ENCODE measurements at regions not wholly inside any gene's neighbourhood (a gene's known extent, or its start where the extent isn't known, plus 50 kb on each side); places are given as distances from the start of the nearest gene placed in this dataset.

- H3K4me2 ChIP-seq (ENCODE audit: low read length, poor library complexity, severe bottlenecking): no peak overlapping the region
- H3K4me3 ChIP-seq (ENCODE audit: insufficient read depth in 1 of 2, low read depth in 1 of 2, low read length in 2 of 2): peak overlapping the region in 1 of 2 experiments; percentile 46
- no peak overlapping the region for H2AFZ ChIP-seq (ENCODE audit: low read depth, low read length)
- H3K14ac ChIP-seq (ENCODE audit: low read length in 2 of 2): no peak overlapping the region
- no peak overlapping the region for H2BK120ac ChIP-seq (ENCODE audit: low read depth, low read length)
- H3K23ac ChIP-seq (ENCODE audit: low read length in 2 of 2): no peak overlapping the region
- 77% methylated on average over 19 of the region's 24 CpGs for WGBS
- no peak overlapping the region for H2BK15ac ChIP-seq (ENCODE audit: low read depth, poor library complexity, severe bottlenecking)
- H3K9me3 ChIP-seq (ENCODE audit: control insufficient read depth, low read length): no peaks in the 10 kb centered on the region
- no peaks in the 10 kb centered on the region for H3K36me3 ChIP-seq (ENCODE audit: control insufficient read depth in 1 of 2, insufficient read depth in 2 of 2, low read depth in 1 of 2, low read length in 2 of 2)
- H3K27me3 ChIP-seq (ENCODE audit: control insufficient read depth in 1 of 2, insufficient read depth in 1 of 2, low read length in 2 of 2): no peaks in the 10 kb centered on the region
- no peak overlapping the region for H4K91ac ChIP-seq (ENCODE audit: low read length)
- H3K18ac ChIP-seq (ENCODE audit: low read depth in 1 of 2, low read length in 2 of 2): no peak overlapping the region
- no peak overlapping the region for H2BK12ac ChIP-seq (ENCODE audit: low read length in 2 of 2)
- H3K79me1 ChIP-seq (replicated peaks; ENCODE audit: low read length, poor library complexity, severe bottlenecking): no peaks in the 10 kb centered on the region
- H3K27ac ChIP-seq (ENCODE audit: low read length, poor library complexity, severe bottlenecking): no peak overlapping the region
- no peak overlapping the region for H2BK5ac ChIP-seq (ENCODE audit: low read depth, low read length, poor library complexity, severe bottlenecking)
- peaks cover 17% of the 10 kb centered on the region for H3K4me1 ChIP-seq (ENCODE audit: control insufficient read depth, insufficient read depth, low read depth, low read length)
- no peak overlapping the region for H3K4ac ChIP-seq (ENCODE audit: low read depth in 1 of 2, low read length in 2 of 2)
- H3K9ac ChIP-seq (ENCODE audit: low read length): peak overlapping the region; percentile 69
- no peak overlapping the region for H4K8ac ChIP-seq (ENCODE audit: low read length)
- DNase-seq: no peak
- no peak overlapping the region for H2AK5ac ChIP-seq (ENCODE audit: low read length, severe bottlenecking)
These were observed 73.2 kb upstream of the SHH start for GRCh38 chr7:155885167-155886155.

GRCh38 chr7:155884225-155885166 is 72.2 kb upstream of the SHH start:
- no peak for DNase-seq
- Histone ChIP-seq H3K79me1 (replicated peaks; ENCODE audit: low read length, poor library complexity, severe bottlenecking) (no peaks in the 10 kb centered on the region), H2BK5ac (ENCODE audit: low read depth, low read length, poor library complexity, severe bottlenecking) (no peak overlapping the region), H3K9ac (ENCODE audit: low read length) (no peak overlapping the region), H3K9me3 (ENCODE audit: control insufficient read depth, low read length) (no peaks in the 10 kb centered on the region), H3K14ac (ENCODE audit: low read length in 2 of 2) (no peak overlapping the region), H2BK15ac (ENCODE audit: low read depth, poor library complexity, severe bottlenecking) (no peak overlapping the region), H3K36me3 (ENCODE audit: control insufficient read depth in 1 of 2, insufficient read depth in 2 of 2, low read depth in 1 of 2, low read length in 2 of 2) (no peaks in the 10 kb centered on the region), H3K27ac (ENCODE audit: low read length, poor library complexity, severe bottlenecking) (no peak overlapping the region), H2AK5ac (ENCODE audit: low read length, severe bottlenecking) (peak overlapping the region; percentile 30), H4K8ac (ENCODE audit: low read length) (no peak overlapping the region), H3K4me1 (ENCODE audit: control insufficient read depth, insufficient read depth, low read depth, low read length) (peaks cover 17% of the 10 kb centered on the region), H3K18ac (ENCODE audit: low read depth in 1 of 2, low read length in 2 of 2) (no peak overlapping the region), H2BK120ac (ENCODE audit: low read depth, low read length) (no peak overlapping the region), H2BK12ac (ENCODE audit: low read length in 2 of 2) (no peak overlapping the region), H3K4me2 (ENCODE audit: low read length, poor library complexity, severe bottlenecking) (no peak overlapping the region), H4K91ac (ENCODE audit: low read length) (no peak overlapping the region), H3K27me3 (ENCODE audit: control insufficient read depth in 1 of 2, insufficient read depth in 1 of 2, low read length in 2 of 2) (no peaks in the 10 kb centered on the region), H3K4me3 (ENCODE audit: insufficient read depth in 1 of 2, low read depth in 1 of 2, low read length in 2 of 2) (no peak overlapping the region), H2AFZ (ENCODE audit: low read depth, low read length) (no peak overlapping the region), H3K4ac (ENCODE audit: low read depth in 1 of 2, low read length in 2 of 2) (no peak overlapping the region), H3K23ac (ENCODE audit: low read length in 2 of 2) (no peak overlapping the region)
- 85% methylated on average over 24 of the region's 24 CpGs for WGBS

- Histone ChIP-seq H3K27me3 (ENCODE audit: control insufficient read depth in 1 of 2, insufficient read depth in 1 of 2, low read length in 2 of 2) (no peaks in the 10 kb centered on the region), H2BK12ac (ENCODE audit: low read length in 2 of 2) (no peak overlapping the region), H4K91ac (ENCODE audit: low read length) (no peak overlapping the region), H2BK5ac (ENCODE audit: low read depth, low read length, poor library complexity, severe bottlenecking) (no peak overlapping the region), H3K14ac (ENCODE audit: low read length in 2 of 2) (no peak overlapping the region), H3K9me3 (ENCODE audit: control insufficient read depth, low read length) (no peaks in the 10 kb centered on the region), H3K27ac (ENCODE audit: low read length, poor library complexity, severe bottlenecking) (no peak overlapping the region), H3K4me3 (ENCODE audit: insufficient read depth in 1 of 2, low read depth in 1 of 2, low read length in 2 of 2) (no peak overlapping the region), H3K9ac (ENCODE audit: low read length) (no peak overlapping the region), H3K23ac (ENCODE audit: low read length in 2 of 2) (no peak overlapping the region), H4K8ac (ENCODE audit: low read length) (no peak overlapping the region), H3K36me3 (ENCODE audit: control insufficient read depth in 1 of 2, insufficient read depth in 2 of 2, low read depth in 1 of 2, low read length in 2 of 2) (no peaks in the 10 kb centered on the region), H2BK15ac (ENCODE audit: low read depth, poor library complexity, severe bottlenecking) (no peak overlapping the region), H3K4me1 (ENCODE audit: control insufficient read depth, insufficient read depth, low read depth, low read length) (peaks cover 17% of the 10 kb centered on the region), H2AK5ac (ENCODE audit: low read length, severe bottlenecking) (no peak overlapping the region), H2AFZ (ENCODE audit: low read depth, low read length) (no peak overlapping the region), H3K4ac (ENCODE audit: low read depth in 1 of 2, low read length in 2 of 2) (no peak overlapping the region), H2BK120ac (ENCODE audit: low read depth, low read length) (no peak overlapping the region), H3K18ac (ENCODE audit: low read depth in 1 of 2, low read length in 2 of 2) (no peak overlapping the region), H3K79me1 (replicated peaks; ENCODE audit: low read length, poor library complexity, severe bottlenecking) (no peaks in the 10 kb centered on the region), H3K4me2 (ENCODE audit: low read length, poor library complexity, severe bottlenecking) (no peak overlapping the region)
- 85% methylated on average over 16 of the region's 16 CpGs for WGBS
- no peak for DNase-seq
These were observed 71.4 kb upstream of the SHH start for GRCh38 chr7:155883491-155884224.

All from mesenchymal stem cell (in vitro differentiated cells and primary cell).